ENCODE measurements at regions not wholly inside any gene's neighbourhood (a gene's known extent, or its start where the extent isn't known, plus 50 kb on each side); places are given as distances from the start of the nearest gene placed in this dataset.

- no peaks in the 10 kb centered on the region for H3K9me3 ChIP-seq (ENCODE audit: low read depth)
- no peak for DNase-seq (ENCODE audit: low spot score)
- Mint-ChIP-seq H3K9me3 (peaks cover 3% of the 10 kb centered on the region), H3K4me3 (no peak overlapping the region), H3K36me3 (no peaks in the 10 kb centered on the region), H3K27me3 (ENCODE audit: insufficient read depth, low read depth) (peaks cover 11% of the 10 kb centered on the region), H3K27ac (no peak overlapping the region), H3K4me1 (peaks cover 37% of the 10 kb centered on the region)
- no peak overlapping the region for H3K4me3 ChIP-seq
- H3K4me1 ChIP-seq, result peaks cover 6% of the 10 kb centered on the region
- no peak overlapping the region for H2AFZ ChIP-seq (replicated peaks)
- H4K20me1 ChIP-seq (ENCODE audit: low read depth), result no peaks in the 10 kb centered on the region
- H3K79me2 ChIP-seq (ENCODE audit: low read depth), result no peaks in the 10 kb centered on the region
- H3K27me3 ChIP-seq, result no peaks in the 10 kb centered on the region
- H3K9ac ChIP-seq, result no peak overlapping the region
- TF ChIP-seq CTCF (IDR thresholded peaks at IDR 0.05) (no peak), EZH2 (IDR thresholded peaks at IDR 0.05) (no peak), EZH2phosphoT487 (IDR thresholded peaks at IDR 0.05) (no peak)
- H3K27ac ChIP-seq, result no peak overlapping the region
- no peak overlapping the region for H3K4me2 ChIP-seq
- H3F3A ChIP-seq (ENCODE audit: low read depth), result no peaks in the 10 kb centered on the region
- H3K36me3 ChIP-seq, result no peaks in the 10 kb centered on the region
These were observed 88.4 kb upstream of the PCDH8 start for GRCh38 chr13:52936806-52937205.

GRCh38 chr13:52934258-52934657, 85.8 kb upstream of the PCDH8 start:
- no peak overlapping the region for H3K4me3 Mint-ChIP-seq
- Histone ChIP-seq H3K4me1 (peaks cover 23% of the 10 kb centered on the region), H3F3A (ENCODE audit: low read depth) (no peaks in the 10 kb centered on the region), H3K79me2 (ENCODE audit: low read depth) (no peaks in the 10 kb centered on the region), H3K4me2 (no peak overlapping the region), H3K4me3 (no peak overlapping the region), H3K36me3 (no peaks in the 10 kb centered on the region), H2AFZ (replicated peaks) (no peak overlapping the region), H3K27me3 (no peaks in the 10 kb centered on the region), H3K9ac (no peak overlapping the region), H3K27ac (no peak overlapping the region), H4K20me1 (ENCODE audit: low read depth) (no peaks in the 10 kb centered on the region), H3K9me3 (ENCODE audit: low read depth) (no peaks in the 10 kb centered on the region)
- peaks cover 3% of the 10 kb centered on the region for H3K9me3 Mint-ChIP-seq
- H3K4me1 Mint-ChIP-seq, result peaks cover 59% of the 10 kb centered on the region
- TF ChIP-seq EZH2phosphoT487 (IDR thresholded peaks at IDR 0.05) (no peak), EZH2 (IDR thresholded peaks at IDR 0.05) (no peak), CTCF (IDR thresholded peaks at IDR 0.05) (no peak)
- H3K27me3 Mint-ChIP-seq (ENCODE audit: insufficient read depth, low read depth), result peaks cover 11% of the 10 kb centered on the region
- DNase-seq (ENCODE audit: low spot score), result no peak
- H3K27ac Mint-ChIP-seq, result no peak overlapping the region
- H3K36me3 Mint-ChIP-seq, result no peaks in the 10 kb centered on the region

- H3K9ac ChIP-seq, result no peak overlapping the region
- no peak overlapping the region for H3K4me2 ChIP-seq
- H3K27ac ChIP-seq, result no peak overlapping the region
- H3K36me3 ChIP-seq, result no peaks in the 10 kb centered on the region
- peak overlapping the region; percentile 92 for H3K27ac Mint-ChIP-seq
- no peaks in the 10 kb centered on the region for H4K20me1 ChIP-seq (ENCODE audit: low read depth)
- TF ChIP-seq EZH2phosphoT487 (IDR thresholded peaks at IDR 0.05), result no peak
- no peak for TF ChIP-seq EZH2 (IDR thresholded peaks at IDR 0.05)
- TF ChIP-seq CTCF (IDR thresholded peaks at IDR 0.05), result no peak
- H3K9me3 Mint-ChIP-seq, result peaks cover 6% of the 10 kb centered on the region
- H3K27me3 ChIP-seq, result no peaks in the 10 kb centered on the region
- H3K4me1 ChIP-seq, result peaks cover 23% of the 10 kb centered on the region
- DNase-seq (ENCODE audit: low spot score), result no peak
- no peaks in the 10 kb centered on the region for H3F3A ChIP-seq (ENCODE audit: low read depth)
- peaks cover 62% of the 10 kb centered on the region for H3K4me1 Mint-ChIP-seq
- H3K4me3 Mint-ChIP-seq, result no peak overlapping the region
- no peak overlapping the region for H2AFZ ChIP-seq (replicated peaks)
- H3K4me3 ChIP-seq, result no peak overlapping the region
- H3K79me2 ChIP-seq (ENCODE audit: low read depth), result no peaks in the 10 kb centered on the region
- H3K27me3 Mint-ChIP-seq (ENCODE audit: insufficient read depth, low read depth), result peaks cover 9% of the 10 kb centered on the region
- H3K9me3 ChIP-seq (ENCODE audit: low read depth), result no peaks in the 10 kb centered on the region
- H3K36me3 Mint-ChIP-seq, result no peaks in the 10 kb centered on the region
These were observed 85.2 kb upstream of the PCDH8 start for GRCh38 chr13:52933547-52934210.

All from neural progenitor cell (in vitro differentiated cells).